Tibial artery (tissue), 4 donors: ENCODE measurements at regions not wholly inside any gene's neighbourhood (a gene's known extent, or its start where the extent isn't known, plus 50 kb on each side); places are given as distances from the start of the nearest gene placed in this dataset.

Source experiments
- DNase-seq, 2 donors: peaks; one replicate each; pipeline ENCODE4 v3.0.0-alpha.2; 2019
- H3K27ac ChIP-seq, 2 donors: fragments of 200-600 bp; sonication (generic) in 1 of 2; 1 replicate in 1 of 2; 2 replicates in 1 of 2; pipeline ENCODE4 v1.5.1; 2018 to 2019; ENCODE audit warnings: mild to moderate bottlenecking in 1 of 2
- H3K27me3 ChIP-seq, 2 donors: fragments of 200-600 bp; sonication (generic) in 1 of 2; one replicate each; pipeline versions ENCODE4 v1.5.1 to v1.6.0; 2016 to 2019
- H3K36me3 ChIP-seq, 3 donors: fragments of 200-600 bp; sonication (generic) in 2 of 3; one replicate each; pipeline ENCODE4 v1.5.1; 2016 to 2019; ENCODE audit warnings: mild to moderate bottlenecking in 2 of 3
- H3K4me1 ChIP-seq, 4 donors: fragments of 200-600 bp; sonication (generic) in 2 of 4; 1 replicate in 3 of 4; 2 replicates in 1 of 4; pipeline ENCODE4 v1.5.1; 2016 to 2019
- H3K4me3 ChIP-seq, 2 donors: fragments of 200-600 bp; sonication (generic) in 1 of 2; 1 replicate in 1 of 2; 2 replicates in 1 of 2; pipeline ENCODE4 v1.5.1; 2018 to 2019; ENCODE audit warnings: mild to moderate bottlenecking in 2 of 2
- H3K9me3 ChIP-seq, 3 donors: fragments of 200-600 bp; sonication (generic) in 1 of 3; one replicate each; pipeline ENCODE4 v1.5.1; 2016 to 2019
- intact Hi-C: fragments of 100-400 bp; cut with DNase I; formaldehyde crosslinking; loops from one replicate; pipeline ENCODE4 v1.15.0; 2023; ENCODE audit warnings: low total_unique reads
- TF ChIP-seq, protein P1 (sequence below), 2 experiments: fragments of 200-600 bp in 1 of 2; fragments of 450-650 bp in 1 of 2; IDR thresholded peaks; one replicate each; pipeline ENCODE4 v1.5.1; 2017 to 2019; ENCODE audit warnings: antibody characterized with exemption in 2 of 2, mild to moderate bottlenecking in 1 of 2, moderate library complexity in 1 of 2

DNA sequence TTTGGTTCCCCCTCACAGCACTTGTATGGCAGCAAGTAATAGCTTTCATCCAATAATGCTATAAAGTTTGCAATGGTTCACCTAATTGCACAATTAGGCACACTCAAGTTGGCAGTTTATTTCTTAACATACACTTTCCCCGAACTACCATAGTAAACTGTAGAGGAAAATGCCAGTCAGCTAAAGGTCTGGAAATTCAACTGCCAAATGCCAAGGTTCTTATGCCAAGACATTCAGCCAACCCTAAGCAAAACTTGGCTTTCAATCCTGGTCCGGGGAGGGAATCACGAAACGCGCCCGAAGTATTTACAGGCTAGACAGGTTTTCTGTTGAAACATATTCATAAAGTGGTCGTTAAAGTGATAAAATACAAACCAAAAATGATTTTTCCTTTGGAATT lies 1512.4 kb upstream of the FLRT2 start:
- intact Hi-C loops: no loop called here
- TF ChIP-seq, protein P1, sequence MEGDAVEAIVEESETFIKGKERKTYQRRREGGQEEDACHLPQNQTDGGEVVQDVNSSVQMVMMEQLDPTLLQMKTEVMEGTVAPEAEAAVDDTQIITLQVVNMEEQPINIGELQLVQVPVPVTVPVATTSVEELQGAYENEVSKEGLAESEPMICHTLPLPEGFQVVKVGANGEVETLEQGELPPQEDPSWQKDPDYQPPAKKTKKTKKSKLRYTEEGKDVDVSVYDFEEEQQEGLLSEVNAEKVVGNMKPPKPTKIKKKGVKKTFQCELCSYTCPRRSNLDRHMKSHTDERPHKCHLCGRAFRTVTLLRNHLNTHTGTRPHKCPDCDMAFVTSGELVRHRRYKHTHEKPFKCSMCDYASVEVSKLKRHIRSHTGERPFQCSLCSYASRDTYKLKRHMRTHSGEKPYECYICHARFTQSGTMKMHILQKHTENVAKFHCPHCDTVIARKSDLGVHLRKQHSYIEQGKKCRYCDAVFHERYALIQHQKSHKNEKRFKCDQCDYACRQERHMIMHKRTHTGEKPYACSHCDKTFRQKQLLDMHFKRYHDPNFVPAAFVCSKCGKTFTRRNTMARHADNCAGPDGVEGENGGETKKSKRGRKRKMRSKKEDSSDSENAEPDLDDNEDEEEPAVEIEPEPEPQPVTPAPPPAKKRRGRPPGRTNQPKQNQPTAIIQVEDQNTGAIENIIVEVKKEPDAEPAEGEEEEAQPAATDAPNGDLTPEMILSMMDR (IDR thresholded peaks at IDR 0.05): no peak
- no peak overlapping the region for H3K4me3 ChIP-seq
- no peaks in the 10 kb centered on the region for H3K27me3 ChIP-seq
- no peak for DNase-seq
- H3K9me3 ChIP-seq: peaks cover 0 to 4% (median 0%) of the 10 kb centered on the region in 3 donors
- H3K36me3 ChIP-seq: no peaks in the 10 kb centered on the region
- H3K4me1 ChIP-seq: peaks cover 0 to 6% (median 2%) of the 10 kb centered on the region in 4 donors
- no peak overlapping the region for H3K27ac ChIP-seq

DNA sequence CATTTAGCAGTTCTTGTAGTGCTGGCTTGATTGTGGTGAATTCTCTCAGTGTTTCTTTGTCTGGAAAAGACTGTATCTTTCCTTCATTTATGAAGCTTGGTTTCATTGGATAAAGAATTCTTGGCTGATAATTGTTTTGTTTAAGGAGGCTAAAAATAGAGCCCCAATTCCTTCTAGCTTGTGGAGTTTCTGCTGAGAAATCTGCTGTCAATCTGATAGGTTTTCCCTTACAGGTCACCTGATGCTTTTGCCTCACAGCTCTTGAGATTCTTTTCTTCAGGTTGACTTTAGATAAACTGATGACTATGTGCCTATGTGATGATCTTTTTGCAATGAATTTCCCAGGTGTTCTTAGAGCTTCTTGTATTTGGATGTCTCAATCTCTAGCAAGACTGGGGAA lies 1508.5 kb upstream of the FLRT2 start:
- TF ChIP-seq, protein P1 (IDR thresholded peaks at IDR 0.05): no peak
- peaks cover 0 to 6% (median 2%) of the 10 kb centered on the region in 4 donors for H3K4me1 ChIP-seq
- no peak overlapping the region for H3K27ac ChIP-seq
- intact Hi-C loops: no loop called here
- peaks cover 0 to 4% (median 0%) of the 10 kb centered on the region in 3 donors for H3K9me3 ChIP-seq
- no peaks in the 10 kb centered on the region for H3K27me3 ChIP-seq
- no peak overlapping the region for H3K4me3 ChIP-seq
- DNase-seq: no peak
- H3K36me3 ChIP-seq: no peaks in the 10 kb centered on the region

DNA sequence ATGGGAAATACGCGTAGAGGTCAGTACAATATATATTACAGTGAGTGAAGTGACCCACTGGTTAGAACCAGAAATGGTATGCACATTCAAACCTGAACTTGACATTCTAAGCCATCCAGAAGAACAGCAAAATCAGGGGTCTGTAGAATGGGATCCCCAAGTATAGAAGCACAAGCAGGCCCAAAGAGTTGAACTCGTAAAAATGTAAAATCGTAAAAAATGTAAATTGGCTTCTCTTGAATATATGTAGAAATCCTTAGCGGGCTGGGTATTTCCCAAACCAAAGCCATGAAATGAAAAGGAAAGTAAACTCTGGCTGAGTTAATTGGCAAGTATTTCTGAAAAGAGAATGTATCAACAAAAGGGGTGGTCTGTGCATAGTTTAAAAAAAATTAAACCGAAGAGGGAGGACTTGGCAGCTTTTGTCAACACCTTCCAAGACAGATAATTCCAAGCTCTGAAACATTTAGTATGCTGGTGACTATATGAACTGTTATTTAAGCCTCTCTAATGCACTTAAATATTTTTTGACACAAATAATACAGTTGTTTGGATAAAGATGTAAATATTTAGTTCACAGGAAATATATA lies 1505.6 kb upstream of the FLRT2 start:
- DNase-seq: no peak
- Histone ChIP-seq H3K27ac (no peak overlapping the region), H3K4me1 (no peaks in the 10 kb centered on the region), H3K9me3 (peaks cover 0 to 4% (median 0%) of the 10 kb centered on the region in 3 donors), H3K27me3 (no peaks in the 10 kb centered on the region), H3K4me3 (no peak overlapping the region), H3K36me3 (no peaks in the 10 kb centered on the region)
- intact Hi-C loops: no loop called here
- TF ChIP-seq, protein P1 (IDR thresholded peaks at IDR 0.05): no peak

DNA sequence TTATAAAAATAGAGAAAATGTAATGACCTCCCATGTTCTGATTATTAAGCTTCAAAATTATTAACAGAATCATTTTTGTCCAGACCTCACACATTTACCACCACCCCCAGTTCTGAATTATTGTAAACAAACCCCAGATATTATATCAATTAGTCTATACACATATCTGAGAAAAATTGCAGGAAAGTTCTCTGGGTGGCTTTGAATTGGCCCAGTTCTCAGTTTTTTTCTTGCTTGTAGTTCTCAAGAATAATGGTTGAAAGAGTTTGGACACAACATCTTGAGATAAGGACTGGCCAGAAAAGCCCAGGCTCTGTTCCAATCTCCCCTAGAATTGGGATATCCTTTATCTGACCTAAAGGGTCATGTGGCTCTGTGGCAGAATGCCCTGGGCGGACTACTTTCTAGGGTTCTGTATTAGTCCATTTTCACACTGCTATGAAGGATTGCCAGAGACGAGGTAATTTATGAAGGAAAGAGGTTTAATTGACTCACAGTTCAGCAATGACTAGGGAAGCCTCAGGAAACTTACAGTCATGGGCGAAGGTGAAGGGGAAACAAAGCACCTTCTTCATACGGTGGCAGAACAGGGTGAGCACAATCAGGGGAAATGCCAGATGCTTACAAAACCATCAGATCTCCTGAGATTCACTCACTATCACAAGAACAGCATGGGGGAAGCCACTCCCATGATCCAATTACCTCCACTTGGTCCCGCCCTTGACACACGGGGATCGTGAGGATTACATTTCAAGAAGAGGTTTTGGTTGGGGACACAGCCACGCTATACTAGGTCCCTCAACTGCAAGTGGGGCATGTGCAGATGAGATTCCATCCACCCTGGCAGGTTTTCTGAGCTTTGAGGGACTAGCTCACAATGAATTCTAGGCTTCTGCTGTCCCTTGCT lies 1504.6 kb upstream of the FLRT2 start:
- Histone ChIP-seq H3K9me3 (peaks cover 0 to 4% (median 0%) of the 10 kb centered on the region in 3 donors), H3K36me3 (no peaks in the 10 kb centered on the region), H3K27ac (no peak overlapping the region), H3K27me3 (no peaks in the 10 kb centered on the region), H3K4me3 (no peak overlapping the region), H3K4me1 (no peaks in the 10 kb centered on the region)
- TF ChIP-seq, protein P1 (IDR thresholded peaks at IDR 0.05): no peak
- intact Hi-C loops: no loop called here
- no peak for DNase-seq

DNA sequence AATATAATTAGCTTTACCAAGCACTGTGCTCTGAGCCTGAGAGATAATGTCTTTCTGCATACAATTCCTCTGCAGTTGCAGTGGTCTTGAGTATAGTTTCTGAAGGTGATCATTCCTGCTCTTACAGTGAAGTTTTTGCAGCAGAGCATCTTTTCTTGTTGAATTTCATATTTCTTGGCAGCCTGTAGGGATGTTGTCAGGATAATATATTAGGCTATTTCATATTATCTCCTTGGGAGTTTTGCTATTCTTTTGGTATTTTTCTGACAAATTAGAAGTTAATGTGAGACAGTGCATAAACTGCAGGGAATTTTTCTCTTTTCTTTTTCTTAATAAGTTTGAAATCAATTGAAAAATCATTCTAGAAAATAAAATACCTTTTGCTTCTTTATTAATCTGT lies 1502.6 kb upstream of the FLRT2 start:
- TF ChIP-seq, protein P1 (IDR thresholded peaks at IDR 0.05): no peak
- no peaks in the 10 kb centered on the region for H3K9me3 ChIP-seq
- no peaks in the 10 kb centered on the region for H3K4me1 ChIP-seq
- no peak overlapping the region for H3K4me3 ChIP-seq
- intact Hi-C loops: no loop called here
- H3K27ac ChIP-seq: no peak overlapping the region
- H3K27me3 ChIP-seq: no peaks in the 10 kb centered on the region
- H3K36me3 ChIP-seq: no peaks in the 10 kb centered on the region
- no peak for DNase-seq
